ENCODE measurements at regions not wholly inside any gene's neighbourhood (a gene's known extent, or its start where the extent isn't known, plus 50 kb on each side); places are given as distances from the start of the nearest gene placed in this dataset.

GRCh38 chr12:105622846-105623736, 292.6 kb downstream of the C12orf75 start:
- peaks cover 0 to 2% (median 0%) of the 10 kb centered on the region in 5 experiments for H3K27me3 ChIP-seq (replicated peaks in 2 of 5; ENCODE audit: control insufficient read depth in 4 of 5, insufficient read depth in 5 of 5, low read length in 4 of 5)
- H3K27ac ChIP-seq (ENCODE audit: insufficient read depth in 1 of 2, low read depth in 1 of 2, low read length in 2 of 2, poor library complexity in 1 of 2, severe bottlenecking in 2 of 2) = no peak overlapping the region
- DNase-seq = no peak
- no peak overlapping the region for H3K4me3 ChIP-seq (ENCODE audit: control insufficient read depth in 1 of 7, extremely low read depth in 1 of 7, insufficient read depth in 4 of 7, low read depth in 2 of 7, low read length in 6 of 7)
- WGBS (ENCODE audit: insufficient coverage) = 100% methylated on average over 1 of the region's 9 CpGs
- H3K4me1 ChIP-seq (ENCODE audit: control extremely low read depth in 1 of 4, control insufficient read depth in 4 of 4, insufficient read depth in 4 of 4, low read length in 3 of 4) = no peaks in the 10 kb centered on the region
- CTCF ChIA-PET = no interaction called here
- no peaks in the 10 kb centered on the region for H3K36me3 ChIP-seq (ENCODE audit: control insufficient read depth in 4 of 4, insufficient read depth in 4 of 4, low read length in 3 of 4)
- no peaks in the 10 kb centered on the region for H3K9me3 ChIP-seq (ENCODE audit: control extremely low read depth in 1 of 5, control insufficient read depth in 4 of 5, insufficient read depth in 2 of 5, low read depth in 1 of 5, low read length in 4 of 5)
- POLR2A ChIA-PET = no interaction called here

GRCh38 chr12:105626653-105627052, 296.2 kb downstream of the C12orf75 start:
- ChIA-PET POLR2A (no interaction called here), CTCF (no interaction called here)
- H3K27me3 ChIP-seq (replicated peaks in 2 of 5; ENCODE audit: control insufficient read depth in 4 of 5, insufficient read depth in 5 of 5, low read length in 4 of 5) = peaks cover 0 to 2% (median 0%) of the 10 kb centered on the region in 5 experiments
- H3K27ac ChIP-seq (ENCODE audit: insufficient read depth in 1 of 2, low read depth in 1 of 2, low read length in 2 of 2, poor library complexity in 1 of 2, severe bottlenecking in 2 of 2) = no peak overlapping the region
- WGBS (ENCODE audit: insufficient coverage) = no CpG with 5 or more reads among the region's 3 CpGs
- no peak overlapping the region for H3K4me3 ChIP-seq (ENCODE audit: control insufficient read depth in 1 of 7, extremely low read depth in 1 of 7, insufficient read depth in 4 of 7, low read depth in 2 of 7, low read length in 6 of 7)
- no peaks in the 10 kb centered on the region for H3K36me3 ChIP-seq (ENCODE audit: control insufficient read depth in 4 of 4, insufficient read depth in 4 of 4, low read length in 3 of 4)
- H3K4me1 ChIP-seq (ENCODE audit: control extremely low read depth in 1 of 4, control insufficient read depth in 4 of 4, insufficient read depth in 4 of 4, low read length in 3 of 4) = no peaks in the 10 kb centered on the region
- no peaks in the 10 kb centered on the region for H3K9me3 ChIP-seq (ENCODE audit: control extremely low read depth in 1 of 5, control insufficient read depth in 4 of 5, insufficient read depth in 2 of 5, low read depth in 1 of 5, low read length in 4 of 5)
- DNase-seq = no peak

GRCh38 chr12:105637470-105637869, 307.0 kb downstream of the C12orf75 start:
- H3K27ac ChIP-seq (ENCODE audit: insufficient read depth in 1 of 2, low read depth in 1 of 2, low read length in 2 of 2, poor library complexity in 1 of 2, severe bottlenecking in 2 of 2) = no peak overlapping the region
- DNase-seq = no peak
- peaks cover 0 to 2% (median 0%) of the 10 kb centered on the region in 5 experiments for H3K27me3 ChIP-seq (replicated peaks in 2 of 5; ENCODE audit: control insufficient read depth in 4 of 5, insufficient read depth in 5 of 5, low read length in 4 of 5)
- no peaks in the 10 kb centered on the region for H3K36me3 ChIP-seq (ENCODE audit: control insufficient read depth in 4 of 4, insufficient read depth in 4 of 4, low read length in 3 of 4)
- no peak overlapping the region for H3K4me3 ChIP-seq (ENCODE audit: control insufficient read depth in 1 of 7, extremely low read depth in 1 of 7, insufficient read depth in 4 of 7, low read depth in 2 of 7, low read length in 6 of 7)
- no peaks in the 10 kb centered on the region for H3K4me1 ChIP-seq (ENCODE audit: control extremely low read depth in 1 of 4, control insufficient read depth in 4 of 4, insufficient read depth in 4 of 4, low read length in 3 of 4)
- WGBS (ENCODE audit: insufficient coverage) = no CpG with 5 or more reads among the region's 2 CpGs
- peaks cover 0 to 22% (median 5%) of the 10 kb centered on the region in 5 experiments for H3K9me3 ChIP-seq (ENCODE audit: control extremely low read depth in 1 of 5, control insufficient read depth in 4 of 5, insufficient read depth in 2 of 5, low read depth in 1 of 5, low read length in 4 of 5)
- CTCF ChIA-PET = no interaction called here
- POLR2A ChIA-PET = no interaction called here

GRCh38 chr12:105640761-105641160, 310.3 kb downstream of the C12orf75 start:
- CTCF ChIA-PET = no interaction called here
- peaks cover 0 to 2% (median 0%) of the 10 kb centered on the region in 5 experiments for H3K27me3 ChIP-seq (replicated peaks in 2 of 5; ENCODE audit: control insufficient read depth in 4 of 5, insufficient read depth in 5 of 5, low read length in 4 of 5)
- no peaks in the 10 kb centered on the region for H3K36me3 ChIP-seq (ENCODE audit: control insufficient read depth in 4 of 4, insufficient read depth in 4 of 4, low read length in 3 of 4)
- peaks cover 0 to 17% (median 5%) of the 10 kb centered on the region in 5 experiments for H3K9me3 ChIP-seq (ENCODE audit: control extremely low read depth in 1 of 5, control insufficient read depth in 4 of 5, insufficient read depth in 2 of 5, low read depth in 1 of 5, low read length in 4 of 5)
- no peak for DNase-seq
- no peaks in the 10 kb centered on the region for H3K4me1 ChIP-seq (ENCODE audit: control extremely low read depth in 1 of 4, control insufficient read depth in 4 of 4, insufficient read depth in 4 of 4, low read length in 3 of 4)
- POLR2A ChIA-PET = no interaction called here
- no peak overlapping the region for H3K4me3 ChIP-seq (ENCODE audit: control insufficient read depth in 1 of 7, extremely low read depth in 1 of 7, insufficient read depth in 4 of 7, low read depth in 2 of 7, low read length in 6 of 7)
- no peak overlapping the region for H3K27ac ChIP-seq (ENCODE audit: insufficient read depth in 1 of 2, low read depth in 1 of 2, low read length in 2 of 2, poor library complexity in 1 of 2, severe bottlenecking in 2 of 2)
- WGBS (ENCODE audit: insufficient coverage) = no CpG with 5 or more reads among the region's 1 CpG

GRCh38 chr12:105641749-105642148, 311.3 kb downstream of the C12orf75 start:
- ChIA-PET CTCF (no interaction called here), POLR2A (no interaction called here)
- 95% methylated on average over 3 of the region's 5 CpGs for WGBS (ENCODE audit: insufficient coverage)
- Histone ChIP-seq H3K4me3 (ENCODE audit: control insufficient read depth in 1 of 7, extremely low read depth in 1 of 7, insufficient read depth in 4 of 7, low read depth in 2 of 7, low read length in 6 of 7) (no peak overlapping the region), H3K9me3 (ENCODE audit: control extremely low read depth in 1 of 5, control insufficient read depth in 4 of 5, insufficient read depth in 2 of 5, low read depth in 1 of 5, low read length in 4 of 5) (peaks cover 0 to 13% (median 1%) of the 10 kb centered on the region in 5 experiments), H3K27ac (ENCODE audit: insufficient read depth in 1 of 2, low read depth in 1 of 2, low read length in 2 of 2, poor library complexity in 1 of 2, severe bottlenecking in 2 of 2) (no peak overlapping the region), H3K36me3 (ENCODE audit: control insufficient read depth in 4 of 4, insufficient read depth in 4 of 4, low read length in 3 of 4) (no peaks in the 10 kb centered on the region), H3K4me1 (ENCODE audit: control extremely low read depth in 1 of 4, control insufficient read depth in 4 of 4, insufficient read depth in 4 of 4, low read length in 3 of 4) (no peaks in the 10 kb centered on the region), H3K27me3 (replicated peaks in 2 of 5; ENCODE audit: control insufficient read depth in 4 of 5, insufficient read depth in 5 of 5, low read length in 4 of 5) (peaks cover 0 to 2% (median 0%) of the 10 kb centered on the region in 5 experiments)
- DNase-seq = no peak

GRCh38 chr12:105644770-105645169, 314.3 kb downstream of the C12orf75 start:
- ChIA-PET CTCF (no interaction called here), POLR2A (no interaction called here)
- H3K27ac ChIP-seq (ENCODE audit: insufficient read depth in 1 of 2, low read depth in 1 of 2, low read length in 2 of 2, poor library complexity in 1 of 2, severe bottlenecking in 2 of 2) = no peak overlapping the region
- no peaks in the 10 kb centered on the region for H3K4me1 ChIP-seq (ENCODE audit: control extremely low read depth in 1 of 4, control insufficient read depth in 4 of 4, insufficient read depth in 4 of 4, low read length in 3 of 4)
- DNase-seq = no peak
- H3K4me3 ChIP-seq (ENCODE audit: control insufficient read depth in 1 of 7, extremely low read depth in 1 of 7, insufficient read depth in 4 of 7, low read depth in 2 of 7, low read length in 6 of 7) = no peak overlapping the region
- H3K27me3 ChIP-seq (replicated peaks in 2 of 5; ENCODE audit: control insufficient read depth in 4 of 5, insufficient read depth in 5 of 5, low read length in 4 of 5) = no peaks in the 10 kb centered on the region
- peaks cover 0 to 3% (median 0%) of the 10 kb centered on the region in 5 experiments for H3K9me3 ChIP-seq (ENCODE audit: control extremely low read depth in 1 of 5, control insufficient read depth in 4 of 5, insufficient read depth in 2 of 5, low read depth in 1 of 5, low read length in 4 of 5)
- WGBS (ENCODE audit: insufficient coverage) = no CpG with 5 or more reads among the region's 5 CpGs
- H3K36me3 ChIP-seq (ENCODE audit: control insufficient read depth in 4 of 4, insufficient read depth in 4 of 4, low read length in 3 of 4) = no peaks in the 10 kb centered on the region

- Histone ChIP-seq H3K4me3 (ENCODE audit: control insufficient read depth in 1 of 7, extremely low read depth in 1 of 7, insufficient read depth in 4 of 7, low read depth in 2 of 7, low read length in 6 of 7) (no peak overlapping the region), H3K36me3 (ENCODE audit: control insufficient read depth in 4 of 4, insufficient read depth in 4 of 4, low read length in 3 of 4) (no peaks in the 10 kb centered on the region), H3K27ac (ENCODE audit: insufficient read depth in 1 of 2, low read depth in 1 of 2, low read length in 2 of 2, poor library complexity in 1 of 2, severe bottlenecking in 2 of 2) (no peak overlapping the region), H3K9me3 (ENCODE audit: control extremely low read depth in 1 of 5, control insufficient read depth in 4 of 5, insufficient read depth in 2 of 5, low read depth in 1 of 5, low read length in 4 of 5) (peaks cover 0 to 2% (median 0%) of the 10 kb centered on the region in 5 experiments), H3K27me3 (replicated peaks in 2 of 5; ENCODE audit: control insufficient read depth in 4 of 5, insufficient read depth in 5 of 5, low read length in 4 of 5) (peaks cover 0 to under 1% (median 0%) of the 10 kb centered on the region in 5 experiments), H3K4me1 (ENCODE audit: control extremely low read depth in 1 of 4, control insufficient read depth in 4 of 4, insufficient read depth in 4 of 4, low read length in 3 of 4) (no peaks in the 10 kb centered on the region)
- ChIA-PET POLR2A (no interaction called here), CTCF (no interaction called here)
- DNase-seq = no peak
- no CpG with 5 or more reads among the region's 1 CpG for WGBS (ENCODE audit: insufficient coverage)
Measured at GRCh38 chr12:105654606-105655005, 324.1 kb downstream of the C12orf75 start.
